Activated CD4-positive, CD25-positive, alpha-beta regulatory T cell treated with anti-CD3 and anti-CD28 coated beads, Interleukin-2, amount 50 U/mL, for 24 hours (primary cell): ENCODE measurements at regions not wholly inside any gene's neighbourhood (a gene's known extent, or its start where the extent isn't known, plus 50 kb on each side); places are given as distances from the start of the nearest gene placed in this dataset.

Source experiments
- ATAC-seq, 2 donors: fragments of 150-1000 bp; cut with Tn5 transposase; one replicate each; pipeline ENCODE4 v1.10.0; 2021; ENCODE audit warnings: mild to moderate bottlenecking in 1 of 2, moderate library complexity in 1 of 2

DNA sequence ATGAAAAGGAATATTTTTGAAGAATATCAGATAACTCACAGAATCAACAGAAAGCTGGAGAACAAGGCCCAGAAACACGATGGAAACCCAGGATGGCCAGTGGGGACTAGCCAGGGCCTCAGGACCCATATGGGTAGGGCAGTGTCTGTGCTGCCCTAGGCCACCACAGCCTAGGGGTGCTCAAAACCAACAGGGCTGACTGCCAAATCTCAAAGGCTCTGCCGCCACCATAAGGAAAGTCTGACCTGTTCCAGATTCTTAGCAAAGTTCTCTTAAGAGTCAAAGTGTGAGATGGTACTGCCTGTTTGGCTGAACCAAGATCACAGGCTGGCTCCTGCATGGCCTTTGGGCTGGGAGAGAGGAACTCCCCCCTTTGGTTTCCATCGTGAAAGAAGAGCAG, 164.7 kb upstream of the CTTNBP2NL start:
- ATAC-seq, result no peak

DNA sequence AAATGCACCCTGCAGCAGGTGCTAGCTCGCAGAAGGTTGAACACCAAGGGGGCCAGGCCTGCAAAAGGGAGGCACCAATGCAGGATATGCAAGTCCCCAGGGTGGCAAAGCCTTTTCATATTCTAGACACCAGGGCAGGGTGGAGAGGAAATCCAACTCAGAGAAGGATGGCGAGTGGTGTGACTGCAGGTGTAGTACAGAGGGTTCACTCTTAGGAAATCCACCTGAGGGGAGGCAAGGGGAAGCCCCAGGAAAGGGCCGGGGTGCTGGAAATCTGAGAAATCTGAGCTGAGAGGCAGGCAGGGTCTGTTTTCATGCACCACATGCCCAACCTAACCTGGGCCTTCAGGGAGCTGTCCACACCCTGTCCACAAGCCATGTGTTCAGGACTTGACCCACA, 163.2 kb upstream of the CTTNBP2NL start:
- no peak for ATAC-seq

DNA sequence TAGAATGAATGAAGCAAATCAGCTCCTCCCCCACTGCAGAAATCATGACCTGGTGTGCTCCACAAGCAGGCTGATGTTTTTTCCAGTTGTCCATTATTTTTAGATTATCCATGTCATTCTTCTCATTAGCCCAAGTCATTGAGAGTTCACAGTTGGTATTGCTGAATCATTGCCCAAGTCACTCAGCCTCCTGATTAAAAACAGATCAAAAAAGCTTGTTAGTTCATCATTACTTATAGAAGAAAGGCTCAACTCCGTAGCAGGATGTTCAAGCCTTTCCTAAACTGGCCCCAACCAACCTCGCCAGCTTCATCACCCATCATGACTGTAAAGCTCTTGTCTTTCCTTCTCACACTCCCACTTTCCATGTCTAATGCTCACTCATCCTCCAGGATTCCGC, 161.3 kb upstream of the CTTNBP2NL start:
- no peak for ATAC-seq

DNA sequence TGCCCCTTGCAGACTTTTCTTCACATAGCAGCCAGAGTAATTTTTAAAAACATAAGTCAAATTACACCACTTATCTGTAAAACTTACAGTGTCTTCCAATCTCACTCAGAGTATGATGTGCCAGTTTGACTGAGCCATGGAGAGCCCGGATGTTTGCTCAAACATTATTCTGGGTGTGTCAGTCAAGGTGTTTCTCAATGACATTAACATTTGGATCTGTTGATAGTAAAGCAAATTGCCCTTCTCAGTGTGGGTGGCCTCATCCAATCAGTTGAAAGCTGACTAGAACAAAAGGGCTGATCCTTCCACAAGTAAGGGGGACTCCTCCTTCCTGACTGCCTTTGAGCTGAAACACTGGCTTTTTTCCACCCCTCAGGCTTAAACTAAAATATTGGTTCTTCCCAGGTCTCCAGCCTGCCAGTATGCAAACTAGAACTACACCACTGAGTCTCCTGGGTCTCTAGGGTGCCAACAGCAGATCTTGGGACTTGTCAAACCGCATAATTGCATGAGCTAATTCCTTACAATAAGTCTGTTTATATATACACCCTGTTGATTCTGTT, 157.9 kb upstream of the CTTNBP2NL start:
- no peak for ATAC-seq

DNA sequence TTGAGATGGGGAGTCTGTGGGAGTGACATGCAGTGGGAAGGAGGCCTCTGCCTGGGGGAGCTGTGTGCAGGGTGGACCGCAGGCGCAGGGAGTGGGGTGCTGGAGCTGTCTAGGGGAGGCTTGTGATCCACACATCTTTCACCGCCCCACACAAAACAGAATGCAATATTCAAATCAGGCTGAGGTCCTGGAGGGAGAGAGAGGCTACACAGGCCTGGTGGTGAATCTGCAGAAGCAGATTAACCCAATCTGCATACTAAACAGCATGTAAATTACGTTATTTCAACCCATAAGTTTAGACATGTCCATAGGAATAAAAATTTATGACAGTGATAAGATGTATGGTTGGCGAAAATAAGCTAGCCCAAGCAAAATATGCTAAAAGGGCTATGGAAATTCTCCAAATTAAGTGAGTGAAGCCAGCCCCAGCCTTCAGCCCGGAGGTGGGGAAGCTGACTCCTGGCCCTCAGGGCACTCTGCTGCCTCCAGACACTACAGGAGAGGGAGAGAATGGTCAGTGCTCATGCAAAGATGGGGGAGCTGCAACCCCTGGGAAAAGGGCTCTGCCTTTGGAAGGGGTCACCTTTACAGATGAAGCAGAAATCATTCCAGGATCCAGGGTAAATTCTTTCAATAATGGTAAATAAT, 156.2 kb upstream of the CTTNBP2NL start:
- no peak for ATAC-seq

DNA sequence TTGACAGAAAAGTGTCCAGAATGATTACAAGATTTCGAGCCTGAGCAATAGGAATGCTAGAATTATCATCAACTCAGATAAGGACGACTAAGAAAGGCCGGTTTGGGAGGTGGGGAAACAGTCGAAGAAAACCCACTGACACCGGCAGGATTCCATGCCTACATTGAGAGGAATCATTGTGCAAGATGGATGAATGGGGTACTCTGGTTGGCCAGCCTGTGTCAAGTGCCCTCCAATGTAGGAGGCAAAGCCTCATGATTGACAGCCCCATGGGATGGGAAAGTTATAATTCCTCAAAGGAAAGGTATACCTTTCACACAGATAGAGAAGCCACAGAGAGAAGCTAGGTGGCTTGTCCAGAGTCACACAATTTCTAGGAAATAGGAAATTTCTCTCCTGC, 153.5 kb upstream of the CTTNBP2NL start:
- ATAC-seq, result no peak

DNA sequence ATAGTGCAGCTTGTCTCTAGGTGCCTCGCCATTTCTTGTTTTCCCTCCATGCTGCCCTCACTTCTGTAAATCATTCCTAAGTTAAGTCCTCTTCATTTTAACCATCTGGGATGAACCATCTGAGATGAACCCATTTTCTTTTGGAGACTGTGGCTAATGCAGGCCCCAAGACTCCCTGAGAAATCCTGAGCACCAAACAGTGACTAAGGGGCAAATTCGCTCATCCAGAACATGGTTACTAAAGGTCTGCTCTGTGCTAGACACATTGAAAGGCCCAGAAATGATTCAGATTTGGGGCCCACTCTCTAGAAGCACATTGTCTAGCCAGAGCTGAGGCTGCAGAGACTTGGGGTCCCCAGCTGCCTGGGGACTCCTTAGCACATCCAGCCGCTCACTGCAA, 151.9 kb upstream of the CTTNBP2NL start:
- ATAC-seq, result no peak

DNA sequence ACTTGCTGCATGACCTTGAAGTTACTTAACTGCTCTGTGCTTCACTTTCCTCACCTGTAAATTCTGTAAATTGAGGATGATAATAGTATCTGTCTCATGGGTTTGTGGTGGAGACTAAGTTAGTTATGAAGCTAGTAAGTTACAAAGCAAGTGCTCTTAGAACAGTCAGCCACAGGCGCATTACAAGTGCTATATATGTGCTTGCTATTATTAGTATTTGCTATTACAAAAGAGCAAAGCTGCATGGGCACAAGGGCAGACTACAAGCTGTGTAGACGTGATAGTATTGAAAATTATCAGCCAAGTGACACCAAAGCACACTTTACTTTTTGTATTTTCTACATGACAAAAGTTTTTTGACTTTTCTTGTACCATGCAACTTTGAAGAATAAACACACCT, 150.9 kb upstream of the CTTNBP2NL start:
- no peak for ATAC-seq

DNA sequence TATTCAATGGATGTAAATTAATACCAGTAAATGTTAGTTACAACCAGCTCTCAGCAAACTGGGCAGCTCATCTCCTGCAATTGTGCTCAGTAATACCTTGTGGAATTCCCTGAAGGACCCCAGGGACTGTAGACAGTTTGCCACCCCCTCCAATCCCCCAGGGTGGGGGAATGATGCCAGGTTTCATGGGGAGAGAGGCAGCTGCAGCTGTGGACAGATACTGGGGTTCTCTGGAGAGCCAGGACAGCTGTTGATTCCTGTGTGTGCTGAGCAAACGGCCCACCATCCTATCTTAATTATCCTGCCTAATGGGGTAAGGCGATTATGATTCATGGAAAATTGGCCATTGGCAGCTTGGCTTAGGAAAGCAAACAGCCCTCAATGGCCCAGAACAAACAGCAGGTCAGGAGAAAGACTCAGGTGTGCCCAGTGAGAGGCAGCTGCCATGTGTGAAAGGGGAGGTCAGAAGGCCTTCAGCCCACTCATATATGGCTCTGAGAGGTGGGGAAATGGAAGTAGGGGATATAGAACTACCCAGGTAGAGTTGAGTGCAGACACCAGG, 148.9 kb upstream of the CTTNBP2NL start:
- ATAC-seq, result no peak

DNA sequence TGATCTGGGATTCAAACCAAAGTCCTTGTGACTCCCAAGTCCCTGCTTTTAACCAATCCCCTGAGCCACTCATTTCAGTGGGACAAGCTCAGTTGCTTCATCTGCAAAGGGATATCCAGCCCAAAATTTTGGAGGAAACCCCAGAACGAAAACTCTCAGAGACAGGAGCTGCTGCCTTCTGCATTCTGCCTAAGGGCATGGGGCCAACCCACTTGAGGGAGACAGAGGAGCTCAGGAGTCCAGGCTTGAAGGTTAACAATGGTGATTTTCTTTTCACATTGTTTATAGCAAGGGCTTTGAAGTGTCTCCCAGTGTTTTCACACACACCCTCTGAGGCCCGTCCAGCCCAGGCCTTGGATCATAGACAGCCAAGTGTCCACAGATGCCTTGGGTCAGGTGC, 148.1 kb upstream of the CTTNBP2NL start:
- no peak for ATAC-seq

DNA sequence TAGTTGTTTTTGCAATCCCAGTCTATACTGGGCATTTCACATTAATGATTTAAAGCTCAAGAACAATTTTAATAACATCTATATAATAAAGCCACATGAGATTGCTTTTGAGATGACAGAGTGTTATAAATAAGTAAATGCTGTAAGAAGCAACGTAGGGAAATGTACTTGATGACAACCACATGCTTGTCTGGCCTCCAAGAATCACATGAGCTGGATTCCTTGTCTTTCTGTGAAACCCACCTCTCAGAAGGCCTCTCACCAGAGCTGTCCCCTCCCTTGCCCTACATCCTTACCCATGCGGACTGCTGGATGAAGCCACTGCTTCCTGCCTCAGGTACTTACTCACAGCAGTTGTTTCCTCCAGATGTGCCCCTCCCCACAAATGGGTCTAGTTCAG, 145.1 kb upstream of the CTTNBP2NL start:
- no peak for ATAC-seq

DNA sequence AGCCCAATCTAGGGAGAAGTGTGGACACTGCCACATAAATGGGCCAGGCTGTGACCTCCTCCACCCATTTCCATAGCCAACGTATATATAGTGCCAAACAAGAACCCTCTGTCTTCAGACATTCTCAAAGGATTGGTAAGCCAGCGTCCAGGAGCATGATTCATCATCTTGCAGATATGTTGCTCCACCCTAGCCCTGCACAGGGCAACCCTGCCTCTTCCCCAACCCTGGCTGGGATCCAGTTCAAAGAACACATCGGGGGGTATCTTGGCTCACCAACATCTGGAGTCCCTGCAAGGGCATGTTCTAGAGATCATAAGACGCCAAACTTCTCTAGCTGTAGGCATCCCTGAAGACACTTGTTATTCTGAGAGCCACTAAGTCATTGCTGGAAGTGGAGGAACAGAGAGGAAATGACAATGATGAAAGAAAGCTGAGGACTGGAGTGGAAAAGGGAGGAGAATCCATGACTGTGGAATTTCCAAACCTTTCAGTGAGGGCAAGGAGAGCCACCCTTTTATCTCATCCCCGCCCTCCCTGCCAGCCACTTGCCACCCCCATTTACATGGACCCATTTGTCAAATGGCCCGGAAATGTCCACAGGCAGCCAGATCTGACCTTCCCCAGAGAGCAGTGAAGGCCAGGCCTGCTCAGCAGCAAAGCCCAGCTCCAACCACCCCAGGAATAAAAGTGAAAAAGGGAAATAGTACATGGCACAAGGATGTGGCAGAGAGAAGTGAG, 144.1 kb upstream of the CTTNBP2NL start:
- ATAC-seq, result no peak

DNA sequence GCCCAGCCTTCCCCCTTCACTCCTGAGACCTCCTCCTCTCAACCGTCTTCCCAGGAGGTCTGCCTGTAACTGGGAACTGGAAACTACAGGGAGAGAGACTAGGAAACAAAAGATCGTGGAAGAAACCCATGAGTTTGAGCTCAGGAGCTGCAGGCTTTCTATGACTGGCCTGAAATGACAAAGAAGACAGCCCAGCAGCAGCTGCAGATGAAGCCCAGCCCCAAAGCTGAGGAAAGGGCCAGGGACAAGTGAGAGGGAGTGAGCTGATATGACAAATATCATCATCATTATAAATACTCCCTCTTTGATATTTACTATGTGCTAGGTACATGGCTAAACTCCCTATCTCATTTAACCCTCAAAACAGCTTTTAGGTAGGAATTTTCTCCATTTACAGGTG, 142.6 kb upstream of the CTTNBP2NL start:
- ATAC-seq, result no peak

DNA sequence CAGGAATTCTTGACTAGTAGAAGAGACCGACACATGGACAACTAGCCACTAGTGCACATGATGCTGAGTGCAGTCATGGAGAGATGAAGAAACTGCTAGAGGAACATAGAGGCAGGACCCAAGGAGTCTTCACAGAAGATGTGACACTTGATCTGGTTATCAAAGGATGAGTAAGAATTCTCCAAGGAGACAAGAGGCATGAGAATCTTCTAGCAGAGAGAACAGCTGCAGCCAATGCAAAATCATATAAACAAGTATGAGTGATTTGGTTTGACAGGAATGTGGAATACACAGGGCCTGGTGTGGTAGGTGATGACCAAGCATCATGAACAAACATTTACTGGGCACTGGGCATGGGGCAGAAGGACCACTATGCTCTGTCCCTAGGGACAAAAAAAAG, 140.9 kb upstream of the CTTNBP2NL start:
- no peak for ATAC-seq

DNA sequence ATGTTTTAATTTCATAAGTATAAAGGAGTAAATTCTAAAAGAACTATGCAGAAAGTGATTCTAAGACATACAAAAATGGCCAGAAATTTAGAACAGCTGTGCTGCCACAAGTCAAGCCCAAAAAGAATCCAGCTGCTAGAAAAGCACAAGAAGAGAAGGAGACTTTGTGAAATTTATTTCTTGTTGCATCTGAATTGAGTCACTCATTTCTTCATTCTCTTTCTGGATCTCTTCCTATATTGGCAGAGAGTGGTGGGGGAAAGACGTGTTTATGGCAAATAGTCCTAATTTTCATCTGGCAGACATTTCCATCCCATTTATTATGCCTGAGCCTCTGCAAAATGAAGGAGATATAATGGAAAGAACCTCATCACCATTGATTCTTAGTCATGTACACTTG, 139.6 kb upstream of the CTTNBP2NL start:
- no peak for ATAC-seq

DNA sequence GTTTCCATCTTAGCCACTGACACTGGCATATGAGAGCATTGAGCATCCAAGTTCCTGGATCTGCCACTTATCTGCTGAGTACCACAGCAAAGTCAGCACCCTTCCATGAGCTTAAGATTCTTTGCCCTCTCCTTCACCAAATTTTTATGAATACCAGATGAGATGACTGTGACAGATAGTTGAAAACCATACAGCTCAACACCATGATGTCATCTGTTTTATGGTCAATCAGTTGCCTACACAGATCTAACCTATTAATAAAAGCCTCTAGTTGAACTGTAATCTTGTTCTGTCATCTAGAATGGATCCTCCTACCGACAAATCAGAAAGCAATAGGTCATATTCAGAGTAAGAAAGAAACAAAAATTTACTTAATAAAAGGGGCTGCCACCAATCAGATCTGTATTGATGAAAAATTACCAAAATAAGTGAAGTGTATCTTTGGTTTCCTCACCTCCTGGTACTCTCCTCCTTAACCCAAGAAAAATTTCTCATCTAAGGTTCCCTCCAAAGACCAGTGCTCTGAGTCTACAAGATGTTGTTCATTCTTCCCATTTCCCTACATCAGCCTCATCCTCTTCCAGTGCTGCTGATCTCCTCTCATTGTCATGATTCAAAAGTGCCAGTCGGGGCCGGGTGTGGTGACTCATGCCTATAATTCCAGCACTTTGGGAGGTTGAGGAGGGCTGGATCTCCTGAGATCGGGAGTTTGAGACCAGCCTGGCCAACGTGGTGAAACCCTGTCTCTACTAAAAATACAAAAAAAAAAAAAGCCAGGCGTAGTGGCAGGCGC, 138.8 kb upstream of the CTTNBP2NL start:
- ATAC-seq, result no peak

DNA sequence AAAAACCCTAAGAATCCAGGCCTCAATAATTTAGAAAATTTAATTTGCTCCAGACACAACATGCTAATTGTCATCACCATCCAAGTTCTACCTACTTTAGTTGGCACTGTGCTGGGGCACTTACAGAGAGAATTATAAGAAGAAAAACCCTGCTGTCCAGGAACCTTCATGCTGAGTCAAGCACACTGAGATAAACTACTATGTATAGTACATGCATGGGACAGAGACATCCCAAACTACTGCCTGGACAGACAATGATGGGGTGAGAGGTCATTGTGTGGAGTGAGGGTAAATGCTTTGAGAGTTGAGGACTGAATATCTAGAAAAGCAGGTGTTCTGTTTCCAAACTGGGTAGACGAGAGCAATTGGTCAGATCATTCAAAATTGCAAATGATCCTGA, 135.3 kb upstream of the CTTNBP2NL start:
- ATAC-seq, result no peak

DNA sequence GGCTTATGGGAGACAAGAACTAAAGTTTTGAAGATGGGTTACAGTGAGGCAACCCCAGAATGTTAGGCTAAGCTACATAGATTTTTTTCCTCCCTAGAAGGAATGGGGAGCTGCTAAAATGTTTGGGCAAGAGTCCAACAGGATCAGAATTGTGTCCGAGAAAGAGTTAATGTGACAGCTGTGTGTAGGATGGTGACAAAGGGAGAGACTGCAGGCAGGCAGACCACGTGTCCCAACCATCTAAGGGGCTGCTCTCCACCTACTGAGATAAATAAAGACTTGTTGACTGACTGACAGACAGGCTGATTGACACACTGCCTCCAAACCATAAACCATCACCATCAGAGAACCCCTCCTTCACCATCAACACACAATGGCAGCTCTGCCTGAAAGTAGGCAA, 133.7 kb upstream of the CTTNBP2NL start:
- ATAC-seq, result no peak

DNA sequence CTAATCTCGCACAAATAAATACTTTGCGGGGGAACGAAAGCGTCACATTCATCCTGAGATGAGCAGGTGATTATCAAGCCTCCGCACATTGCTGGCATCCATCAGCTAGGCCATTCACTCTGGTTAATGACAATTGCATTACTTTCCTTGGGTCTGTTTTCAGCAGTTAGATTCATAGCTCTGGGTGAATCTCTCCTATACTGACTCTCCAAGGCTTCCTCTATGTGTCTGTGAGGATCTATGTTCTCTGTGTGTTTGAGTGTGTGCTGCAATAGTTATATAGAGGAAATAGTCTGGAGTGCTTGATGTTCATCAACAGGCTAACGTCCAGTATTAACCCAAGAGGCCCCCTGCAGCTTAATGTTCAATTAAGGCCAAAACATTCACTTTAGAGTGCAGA, 133.0 kb upstream of the CTTNBP2NL start:
- ATAC-seq, result no peak

DNA sequence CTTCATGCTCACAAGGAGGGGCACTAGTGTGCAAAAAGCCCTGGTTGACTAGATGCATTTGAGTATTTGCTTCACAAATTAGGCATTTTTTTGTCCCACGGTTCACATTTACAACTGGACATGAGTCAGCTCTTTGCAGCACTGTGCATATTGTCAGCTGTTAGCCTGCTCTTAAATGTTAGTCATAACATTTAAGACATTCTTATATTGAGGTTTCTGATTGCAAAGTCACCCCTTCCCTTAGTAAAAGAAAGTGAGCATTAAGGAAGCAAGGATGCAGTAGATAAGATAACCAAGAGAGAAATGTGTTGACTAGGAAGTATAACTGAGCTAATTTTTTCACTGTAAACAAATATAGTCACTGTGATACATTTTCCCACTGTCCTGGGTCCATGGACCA, 132.6 kb upstream of the CTTNBP2NL start:
- no peak for ATAC-seq

DNA sequence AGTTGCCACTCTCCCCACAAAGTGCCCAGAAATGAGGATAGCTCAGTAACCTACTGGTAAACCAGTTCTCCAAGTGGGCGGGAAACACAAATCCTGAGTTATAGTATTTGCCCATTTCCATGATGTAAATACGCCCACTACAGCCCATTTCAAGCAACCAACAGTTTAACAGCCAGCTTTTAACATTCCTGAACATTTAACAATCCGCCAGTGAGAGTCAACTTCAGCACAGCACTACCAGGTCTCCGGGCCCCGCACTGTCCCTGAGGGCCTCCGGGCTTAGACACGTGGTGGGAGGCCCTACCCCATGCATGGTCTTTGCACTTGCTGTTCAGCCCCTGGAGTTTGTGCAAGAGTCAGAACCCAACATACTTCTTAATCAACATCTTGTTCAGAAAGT, 132.0 kb upstream of the CTTNBP2NL start:
- no peak for ATAC-seq

DNA sequence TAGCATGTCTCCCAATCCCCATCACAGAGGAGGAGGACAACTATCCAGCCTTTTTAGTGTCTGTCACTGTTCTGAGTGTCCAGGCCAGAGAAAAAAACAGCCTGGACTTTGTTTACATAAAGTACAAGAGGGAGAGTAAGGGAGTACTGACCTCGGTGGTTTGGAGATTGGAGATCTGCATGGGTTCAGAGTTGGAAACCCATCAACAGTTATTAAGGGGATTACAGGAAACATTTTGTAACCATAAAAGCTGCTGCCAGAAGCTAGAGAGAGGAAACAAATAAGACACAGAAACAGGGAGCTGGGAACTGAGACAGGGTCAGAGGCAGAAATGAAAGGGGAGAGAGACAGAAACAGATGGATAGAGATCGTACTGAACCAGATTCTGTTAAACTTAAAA, 131.5 kb upstream of the CTTNBP2NL start:
- ATAC-seq, result no peak

DNA sequence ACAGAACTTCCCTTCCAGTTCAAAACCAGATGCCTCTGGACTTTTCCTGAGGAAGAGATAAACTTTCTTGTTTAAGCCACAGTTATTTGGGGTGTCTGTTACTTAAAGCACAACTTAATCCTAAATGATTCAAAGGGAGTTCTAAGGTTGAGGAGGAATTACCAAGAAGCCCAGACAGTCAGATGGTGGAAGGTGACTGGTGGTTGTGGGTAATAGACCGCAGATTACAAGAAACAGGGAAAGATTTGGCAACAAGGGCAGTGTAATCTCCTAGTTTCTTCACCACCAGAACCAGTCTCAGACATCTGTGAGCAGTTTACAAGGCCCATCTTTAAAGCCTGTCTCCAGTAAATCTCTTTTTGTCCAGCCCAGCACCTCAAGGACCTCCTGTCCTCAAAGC, 130.1 kb upstream of the CTTNBP2NL start:
- ATAC-seq, result no peak
